ENCODE measurements at regions not wholly inside any gene's neighbourhood (a gene's known extent, or its start where the extent isn't known, plus 50 kb on each side); places are given as distances from the start of the nearest gene placed in this dataset.

GRCh38 chr3:193842832-193843473, 249.9 kb downstream of the OPA1 start:
- Histone ChIP-seq H4K20me1 (replicated peaks; ENCODE audit: insufficient read depth) (no peaks in the 10 kb centered on the region), H3K4me1 (ENCODE audit: insufficient read depth) (peaks cover 6% of the 10 kb centered on the region; the same call in 1 of the 2 replicates), H3K4me2 (no peak overlapping the region), H3K27ac (ENCODE audit: low read depth) (no peak overlapping the region), H2AFZ (peak overlapping the region; percentile 81; the same call in 1 of the 2 replicates), H3K36me3 (ENCODE audit: insufficient read depth) (no peaks in the 10 kb centered on the region), H3K4me3 (no peak overlapping the region), H3F3A (replicated peaks; ENCODE audit: low read depth) (no peaks in the 10 kb centered on the region), H3K9me2 (ENCODE audit: insufficient read depth) (no peaks in the 10 kb centered on the region), H3K27me3 (ENCODE audit: insufficient read depth) (no peaks in the 10 kb centered on the region), H3K79me2 (replicated peaks; ENCODE audit: insufficient read depth) (no peaks in the 10 kb centered on the region)
- DNase-seq (ENCODE audit: low spot score) (no peak), ATAC-seq (no peak)
- Mint-ChIP-seq H3K27ac (no peak overlapping the region), H3K36me3 (ENCODE audit: low read depth) (no peaks in the 10 kb centered on the region), H3K4me1 (peaks cover 19% of the 10 kb centered on the region; the same call in 2 of the 3 replicates), H3K27me3 (ENCODE audit: insufficient read depth, low read depth, poor library complexity) (peaks cover 16% of the 10 kb centered on the region), H3K9me3 (no peaks in the 10 kb centered on the region; the same call in 2 of the 3 replicates), H3K4me3 (no peak overlapping the region)
- no peak for TF ChIP-seq EZH2 (IDR thresholded peaks at IDR 0.05; ENCODE audit: low read depth, unreplicated experiment)
- TF ChIP-seq, protein P1, sequence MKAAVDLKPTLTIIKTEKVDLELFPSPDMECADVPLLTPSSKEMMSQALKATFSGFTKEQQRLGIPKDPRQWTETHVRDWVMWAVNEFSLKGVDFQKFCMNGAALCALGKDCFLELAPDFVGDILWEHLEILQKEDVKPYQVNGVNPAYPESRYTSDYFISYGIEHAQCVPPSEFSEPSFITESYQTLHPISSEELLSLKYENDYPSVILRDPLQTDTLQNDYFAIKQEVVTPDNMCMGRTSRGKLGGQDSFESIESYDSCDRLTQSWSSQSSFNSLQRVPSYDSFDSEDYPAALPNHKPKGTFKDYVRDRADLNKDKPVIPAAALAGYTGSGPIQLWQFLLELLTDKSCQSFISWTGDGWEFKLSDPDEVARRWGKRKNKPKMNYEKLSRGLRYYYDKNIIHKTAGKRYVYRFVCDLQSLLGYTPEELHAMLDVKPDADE (IDR thresholded peaks at IDR 0.05), result no peak
- TF ChIP-seq NANOG (IDR thresholded peaks at IDR 0.05; ENCODE audit: borderline replicate concordance), result no peak
- no peak for TF ChIP-seq ZNF331 (CRISPR knock-in tag; IDR thresholded peaks at IDR 0.05; ENCODE audit: low read depth)
- TF ChIP-seq ZNF114 (CRISPR knock-in tag; IDR thresholded peaks at IDR 0.05), result no peak
- TF ChIP-seq, protein P2, sequence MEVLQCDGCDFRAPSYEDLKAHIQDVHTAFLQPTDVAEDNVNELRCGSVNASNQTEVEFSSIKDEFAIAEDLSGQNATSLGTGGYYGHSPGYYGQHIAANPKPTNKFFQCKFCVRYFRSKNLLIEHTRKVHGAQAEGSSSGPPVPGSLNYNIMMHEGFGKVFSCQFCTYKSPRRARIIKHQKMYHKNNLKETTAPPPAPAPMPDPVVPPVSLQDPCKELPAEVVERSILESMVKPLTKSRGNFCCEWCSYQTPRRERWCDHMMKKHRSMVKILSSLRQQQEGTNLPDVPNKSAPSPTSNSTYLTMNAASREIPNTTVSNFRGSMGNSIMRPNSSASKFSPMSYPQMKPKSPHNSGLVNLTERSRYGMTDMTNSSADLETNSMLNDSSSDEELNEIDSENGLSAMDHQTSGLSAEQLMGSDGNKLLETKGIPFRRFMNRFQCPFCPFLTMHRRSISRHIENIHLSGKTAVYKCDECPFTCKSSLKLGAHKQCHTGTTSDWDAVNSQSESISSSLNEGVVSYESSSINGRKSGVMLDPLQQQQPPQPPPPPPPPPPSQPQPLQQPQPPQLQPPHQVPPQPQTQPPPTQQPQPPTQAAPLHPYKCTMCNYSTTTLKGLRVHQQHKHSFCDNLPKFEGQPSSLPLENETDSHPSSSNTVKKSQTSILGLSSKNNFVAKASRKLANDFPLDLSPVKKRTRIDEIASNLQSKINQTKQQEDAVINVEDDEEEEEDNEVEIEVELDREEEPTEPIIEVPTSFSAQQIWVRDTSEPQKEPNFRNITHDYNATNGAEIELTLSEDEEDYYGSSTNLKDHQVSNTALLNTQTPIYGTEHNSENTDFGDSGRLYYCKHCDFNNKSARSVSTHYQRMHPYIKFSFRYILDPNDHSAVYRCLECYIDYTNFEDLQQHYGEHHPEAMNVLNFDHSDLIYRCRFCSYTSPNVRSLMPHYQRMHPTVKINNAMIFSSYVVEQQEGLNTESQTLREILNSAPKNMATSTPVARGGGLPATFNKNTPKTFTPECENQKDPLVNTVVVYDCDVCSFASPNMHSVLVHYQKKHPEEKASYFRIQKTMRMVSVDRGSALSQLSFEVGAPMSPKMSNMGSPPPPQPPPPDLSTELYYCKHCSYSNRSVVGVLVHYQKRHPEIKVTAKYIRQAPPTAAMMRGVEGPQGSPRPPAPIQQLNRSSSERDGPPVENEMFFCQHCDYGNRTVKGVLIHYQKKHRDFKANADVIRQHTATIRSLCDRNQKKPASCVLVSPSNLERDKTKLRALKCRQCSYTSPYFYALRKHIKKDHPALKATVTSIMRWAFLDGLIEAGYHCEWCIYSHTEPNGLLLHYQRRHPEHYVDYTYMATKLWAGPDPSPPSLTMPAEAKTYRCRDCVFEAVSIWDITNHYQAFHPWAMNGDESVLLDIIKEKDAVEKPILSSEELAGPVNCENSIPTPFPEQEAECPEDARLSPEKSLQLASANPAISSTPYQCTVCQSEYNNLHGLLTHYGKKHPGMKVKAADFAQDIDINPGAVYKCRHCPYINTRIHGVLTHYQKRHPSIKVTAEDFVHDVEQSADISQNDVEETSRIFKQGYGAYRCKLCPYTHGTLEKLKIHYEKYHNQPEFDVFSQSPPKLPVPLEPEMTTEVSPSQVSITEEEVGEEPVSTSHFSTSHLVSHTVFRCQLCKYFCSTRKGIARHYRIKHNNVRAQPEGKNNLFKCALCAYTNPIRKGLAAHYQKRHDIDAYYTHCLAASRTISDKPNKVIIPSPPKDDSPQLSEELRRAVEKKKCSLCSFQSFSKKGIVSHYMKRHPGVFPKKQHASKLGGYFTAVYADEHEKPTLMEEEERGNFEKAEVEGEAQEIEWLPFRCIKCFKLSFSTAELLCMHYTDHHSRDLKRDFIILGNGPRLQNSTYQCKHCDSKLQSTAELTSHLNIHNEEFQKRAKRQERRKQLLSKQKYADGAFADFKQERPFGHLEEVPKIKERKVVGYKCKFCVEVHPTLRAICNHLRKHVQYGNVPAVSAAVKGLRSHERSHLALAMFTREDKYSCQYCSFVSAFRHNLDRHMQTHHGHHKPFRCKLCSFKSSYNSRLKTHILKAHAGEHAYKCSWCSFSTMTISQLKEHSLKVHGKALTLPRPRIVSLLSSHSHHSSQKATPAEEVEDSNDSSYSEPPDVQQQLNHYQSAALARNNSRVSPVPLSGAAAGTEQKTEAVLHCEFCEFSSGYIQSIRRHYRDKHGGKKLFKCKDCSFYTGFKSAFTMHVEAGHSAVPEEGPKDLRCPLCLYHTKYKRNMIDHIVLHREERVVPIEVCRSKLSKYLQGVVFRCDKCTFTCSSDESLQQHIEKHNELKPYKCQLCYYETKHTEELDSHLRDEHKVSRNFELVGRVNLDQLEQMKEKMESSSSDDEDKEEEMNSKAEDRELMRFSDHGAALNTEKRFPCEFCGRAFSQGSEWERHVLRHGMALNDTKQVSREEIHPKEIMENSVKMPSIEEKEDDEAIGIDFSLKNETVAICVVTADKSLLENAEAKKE (CRISPR knock-in tag; IDR thresholded peaks at IDR 0.05), result no peak
- no peak for TF ChIP-seq CREB1 (CRISPR knock-in tag; IDR thresholded peaks at IDR 0.05; ENCODE audit: low read depth)
